Hepatocyte (in vitro differentiated cells): ENCODE measurements at regions not wholly inside any gene's neighbourhood (a gene's known extent, or its start where the extent isn't known, plus 50 kb on each side); places are given as distances from the start of the nearest gene placed in this dataset.
A peak's percentile ranks its signal among the peaks of the same experiment; 100 is the strongest.

Experiments used
- DNase-seq: peaks from one replicate; pipeline ENCODE4 v3.0.0-alpha.2; 2016; ENCODE audit warnings: low spot score
- H2AFZ ChIP-seq: fragments of 200-600 bp; sonication (generic); 2 replicates; pipeline ENCODE4 v1.6.0; 2016; ENCODE audit warnings: antibody characterized with exemption, mild to moderate bottlenecking
- H3K27ac ChIP-seq: fragments of 200-600 bp; sonication (generic); 2 replicates; pipeline ENCODE4 v1.5.1; 2016; ENCODE audit warnings: mild to moderate bottlenecking
- H3K27me3 ChIP-seq: fragments of 200-600 bp; sonication (generic); 2 replicates; pipeline ENCODE4 v1.6.1; 2016
- H3K36me3 ChIP-seq: fragments of 200-600 bp; sonication (generic); replicated peaks from 2 replicates; pipeline ENCODE4 v1.5.1; 2016; ENCODE audit warnings: low read depth; ENCODE audit not compliant: insufficient read depth
- H3K4me1 ChIP-seq: fragments of 200-600 bp; sonication (generic); 2 replicates; pipeline ENCODE4 v1.5.1; 2016; ENCODE audit warnings: mild to moderate bottlenecking, moderate library complexity; ENCODE audit not compliant: insufficient read depth
- H3K4me2 ChIP-seq: fragments of 200-600 bp; sonication (generic); 2 replicates; pipeline ENCODE4 v1.6.0; 2016
- H3K4me3 ChIP-seq: fragments of 200-600 bp; sonication (generic); 2 replicates; pipeline ENCODE4 v1.5.1; 2016; ENCODE audit warnings: mild to moderate bottlenecking
- H3K79me2 ChIP-seq: fragments of 200-600 bp; sonication (generic); 2 replicates; pipeline ENCODE4 v1.6.0; 2017; ENCODE audit warnings: mild to moderate bottlenecking
- H3K9me2 ChIP-seq: fragments of 200-600 bp; sonication (generic); replicated peaks from 2 replicates; pipeline ENCODE4 v1.6.0; 2017; ENCODE audit warnings: mild to moderate bottlenecking; ENCODE audit not compliant: insufficient read depth
- H3K9me3 ChIP-seq: fragments of 200-600 bp; sonication (generic); 2 replicates; pipeline ENCODE4 v1.5.1; 2016; ENCODE audit warnings: low read depth, mild to moderate bottlenecking
- H4K20me1 ChIP-seq: fragments of 200-600 bp; sonication (generic); 2 replicates; pipeline ENCODE4 v1.6.0; 2016; ENCODE audit warnings: mild to moderate bottlenecking; ENCODE audit not compliant: insufficient read depth, poor library complexity, severe bottlenecking
- EZH2 ChIP-seq: fragments of 200-600 bp; sonication (generic); IDR thresholded peaks from 2 replicates; pipeline ENCODE4 v1.6.1; 2016; ENCODE audit warnings: antibody characterized with exemption, mild to moderate bottlenecking, borderline replicate concordance
- EZH2phosphoT487 ChIP-seq: fragments of 200-600 bp; sonication (generic); IDR thresholded peaks from one replicate; pipeline ENCODE4 v1.6.1; 2018; ENCODE audit warnings: antibody characterized with exemption, mild to moderate bottlenecking, low read depth, moderate library complexity; ENCODE audit not compliant: unreplicated experiment, severe bottlenecking
- WGBS: methylation state at CpG from one replicate; pipeline ENCODE4 v1.1.6; 2016; ENCODE audit warnings: low lambda C conversion rate; ENCODE audit errors: missing lambda C conversion rate; 5-methylcytosine and 5-hydroxymethylcytosine counted together
- TF ChIP-seq, protein P1 (sequence below): fragments of 200-600 bp; sonication (generic); IDR thresholded peaks from 2 replicates; pipeline ENCODE4 v1.5.1; 2016; ENCODE audit warnings: antibody characterized with exemption, mild to moderate bottlenecking; ENCODE audit not compliant: poor library complexity

GRCh38 chrX:10929747-10930146, 181.4 kb upstream of the HCCS start:
- H3K4me3 ChIP-seq: no peak overlapping the region
- no peaks in the 10 kb centered on the region for H3K79me2 ChIP-seq
- no peak overlapping the region for H2AFZ ChIP-seq
- no peak overlapping the region for H3K27ac ChIP-seq
- H3K36me3 ChIP-seq: no peaks in the 10 kb centered on the region
- WGBS: 66% methylated on average over 4 of the region's 4 CpGs
- TF ChIP-seq, protein P1, sequence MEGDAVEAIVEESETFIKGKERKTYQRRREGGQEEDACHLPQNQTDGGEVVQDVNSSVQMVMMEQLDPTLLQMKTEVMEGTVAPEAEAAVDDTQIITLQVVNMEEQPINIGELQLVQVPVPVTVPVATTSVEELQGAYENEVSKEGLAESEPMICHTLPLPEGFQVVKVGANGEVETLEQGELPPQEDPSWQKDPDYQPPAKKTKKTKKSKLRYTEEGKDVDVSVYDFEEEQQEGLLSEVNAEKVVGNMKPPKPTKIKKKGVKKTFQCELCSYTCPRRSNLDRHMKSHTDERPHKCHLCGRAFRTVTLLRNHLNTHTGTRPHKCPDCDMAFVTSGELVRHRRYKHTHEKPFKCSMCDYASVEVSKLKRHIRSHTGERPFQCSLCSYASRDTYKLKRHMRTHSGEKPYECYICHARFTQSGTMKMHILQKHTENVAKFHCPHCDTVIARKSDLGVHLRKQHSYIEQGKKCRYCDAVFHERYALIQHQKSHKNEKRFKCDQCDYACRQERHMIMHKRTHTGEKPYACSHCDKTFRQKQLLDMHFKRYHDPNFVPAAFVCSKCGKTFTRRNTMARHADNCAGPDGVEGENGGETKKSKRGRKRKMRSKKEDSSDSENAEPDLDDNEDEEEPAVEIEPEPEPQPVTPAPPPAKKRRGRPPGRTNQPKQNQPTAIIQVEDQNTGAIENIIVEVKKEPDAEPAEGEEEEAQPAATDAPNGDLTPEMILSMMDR: no peak
- no peak for TF ChIP-seq EZH2
- no peak for TF ChIP-seq EZH2phosphoT487
- H3K9me3 ChIP-seq: no peaks in the 10 kb centered on the region
- DNase-seq: no peak
- H3K4me2 ChIP-seq: no peak overlapping the region
- no peaks in the 10 kb centered on the region for H3K27me3 ChIP-seq
- no peaks in the 10 kb centered on the region for H3K4me1 ChIP-seq
- no peaks in the 10 kb centered on the region for H3K9me2 ChIP-seq
- H4K20me1 ChIP-seq: no peaks in the 10 kb centered on the region

GRCh38 chrX:10930151-10930550, 181.0 kb upstream of the HCCS start:
- H3K27ac ChIP-seq: no peak overlapping the region
- H3K4me3 ChIP-seq: no peak overlapping the region
- WGBS: 72% methylated on average over 1 of the region's 1 CpG
- no peaks in the 10 kb centered on the region for H4K20me1 ChIP-seq
- no peaks in the 10 kb centered on the region for H3K27me3 ChIP-seq
- no peaks in the 10 kb centered on the region for H3K4me1 ChIP-seq
- H3K36me3 ChIP-seq: no peaks in the 10 kb centered on the region
- TF ChIP-seq, protein P1: no peak
- TF ChIP-seq EZH2phosphoT487: no peak
- no peaks in the 10 kb centered on the region for H3K9me2 ChIP-seq
- H3K9me3 ChIP-seq: no peaks in the 10 kb centered on the region
- DNase-seq: no peak
- H2AFZ ChIP-seq: no peak overlapping the region
- no peak overlapping the region for H3K4me2 ChIP-seq
- H3K79me2 ChIP-seq: no peaks in the 10 kb centered on the region

DNA sequence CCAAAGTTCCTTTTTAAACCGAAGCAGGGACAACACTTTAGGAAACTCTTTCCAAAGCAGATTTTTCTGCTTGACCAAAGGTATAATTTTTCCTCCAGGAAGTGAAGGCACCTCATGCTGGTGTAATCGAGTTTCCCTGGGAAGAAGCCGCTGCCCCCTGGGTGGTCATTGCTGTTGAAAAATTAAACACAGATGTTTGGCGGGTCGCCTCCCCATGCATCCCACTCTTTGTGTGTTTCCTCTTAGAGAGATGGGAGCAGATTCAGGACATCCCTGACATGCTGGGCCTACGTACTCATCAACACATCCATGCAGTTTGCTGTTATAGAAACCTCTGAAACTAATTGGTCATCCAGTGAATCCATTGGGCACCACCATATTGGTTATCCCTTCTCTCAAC, 179.2 kb upstream of the HCCS start:
- 64% methylated on average over 6 of the region's 6 CpGs for WGBS

More for the DNA sequence above, 179.2 kb upstream of the HCCS start:
- Histone ChIP-seq H2AFZ (no peak overlapping the region), H3K9me2 (no peaks in the 10 kb centered on the region), H3K79me2 (no peaks in the 10 kb centered on the region), H3K4me2 (no peak overlapping the region), H3K36me3 (no peaks in the 10 kb centered on the region), H3K4me3 (no peak overlapping the region), H3K4me1 (no peaks in the 10 kb centered on the region), H3K9me3 (no peaks in the 10 kb centered on the region), H4K20me1 (no peaks in the 10 kb centered on the region), H3K27me3 (no peaks in the 10 kb centered on the region), H3K27ac (peak overlapping the region; percentile 48)
- no peak for DNase-seq
- TF ChIP-seq, protein P1: no peak
- TF ChIP-seq EZH2phosphoT487 (no peak), EZH2 (no peak)
